ENCODE measurements at regions not wholly inside any gene's neighbourhood (a gene's known extent, or its start where the extent isn't known, plus 50 kb on each side); places are given as distances from the start of the nearest gene placed in this dataset.

GRCh38 chr19:30154410-30154809 is 212.4 kb downstream of the URI1 start:
- Histone ChIP-seq H3K9me3 (ENCODE audit: control insufficient read depth in 4 of 4, low read length in 3 of 4) (no peaks in the 10 kb centered on the region), H3K4me1 (ENCODE audit: control insufficient read depth in 4 of 4, insufficient read depth in 4 of 4, low read length in 3 of 4) (no peaks in the 10 kb centered on the region), H3K27ac (ENCODE audit: low read depth in 1 of 2, low read length in 2 of 2) (no peak overlapping the region), H3K36me3 (ENCODE audit: control insufficient read depth in 4 of 4, insufficient read depth in 3 of 4, low read depth in 1 of 4, low read length in 3 of 4) (no peaks in the 10 kb centered on the region), H3K9ac (ENCODE audit: low read depth in 1 of 2, low read length in 2 of 2) (no peak overlapping the region), H3K4me3 (ENCODE audit: low read depth in 1 of 3, low read length in 3 of 3) (no peak overlapping the region), H3K27me3 (ENCODE audit: control insufficient read depth in 4 of 4, insufficient read depth in 4 of 4, low read length in 3 of 4) (peaks cover 0 to 5% (median under 1%) of the 10 kb centered on the region in 4 donors)
- TF ChIP-seq JUND (IDR thresholded peaks at IDR 0.05) (no peak), ATF3 (IDR thresholded peaks at IDR 0.05) (no peak), HNF4G (IDR thresholded peaks at IDR 0.05) (no peak), NR2F2 (IDR thresholded peaks at IDR 0.05) (no peak), MAX (IDR thresholded peaks at IDR 0.05) (no peak)
- 86% methylated on average over 8 of the region's 8 CpGs for WGBS
- DNase-seq (ENCODE audit: low spot score): no peak

GRCh38 chr19:30155381-30156200 is 213.6 kb downstream of the URI1 start:
- Histone ChIP-seq H3K4me1 (ENCODE audit: control insufficient read depth in 4 of 4, insufficient read depth in 4 of 4, low read length in 3 of 4) (no peaks in the 10 kb centered on the region), H3K36me3 (ENCODE audit: control insufficient read depth in 4 of 4, insufficient read depth in 3 of 4, low read depth in 1 of 4, low read length in 3 of 4) (no peaks in the 10 kb centered on the region), H3K9me3 (ENCODE audit: control insufficient read depth in 4 of 4, low read length in 3 of 4) (no peaks in the 10 kb centered on the region), H3K27me3 (ENCODE audit: control insufficient read depth in 4 of 4, insufficient read depth in 4 of 4, low read length in 3 of 4) (peaks cover 0 to 5% (median under 1%) of the 10 kb centered on the region in 4 donors), H3K9ac (ENCODE audit: low read depth in 1 of 2, low read length in 2 of 2) (no peak overlapping the region), H3K4me3 (ENCODE audit: low read depth in 1 of 3, low read length in 3 of 3) (no peak overlapping the region), H3K27ac (ENCODE audit: low read depth in 1 of 2, low read length in 2 of 2) (no peak overlapping the region)
- WGBS: 70% methylated on average over 21 of the region's 21 CpGs
- no peak for TF ChIP-seq TAF1 (conservative IDR thresholded peaks at IDR 0.05)
- no peak for TF ChIP-seq SP1 (IDR thresholded peaks at IDR 0.05)
- no peak for TF ChIP-seq EGR1 (IDR thresholded peaks at IDR 0.05; ENCODE audit: low read depth in 2 of 2)
- no peak for TF ChIP-seq YY1 (IDR thresholded peaks at IDR 0.05)
- TF ChIP-seq GABPA (IDR thresholded peaks at IDR 0.05 in 1 of 2, conservative IDR thresholded peaks at IDR 0.05 in 1 of 2): no peak
- no peak for TF ChIP-seq REST (IDR thresholded peaks at IDR 0.05)
- no peak for TF ChIP-seq JUND (IDR thresholded peaks at IDR 0.05)
- no peak for TF ChIP-seq ATF3 (IDR thresholded peaks at IDR 0.05)
- no peak for DNase-seq (ENCODE audit: low spot score)

- Histone ChIP-seq H3K4me1 (ENCODE audit: control insufficient read depth in 4 of 4, insufficient read depth in 4 of 4, low read length in 3 of 4) (no peaks in the 10 kb centered on the region), H3K4me3 (ENCODE audit: low read depth in 1 of 3, low read length in 3 of 3) (no peak overlapping the region), H3K27ac (ENCODE audit: low read depth in 1 of 2, low read length in 2 of 2) (no peak overlapping the region), H3K27me3 (ENCODE audit: control insufficient read depth in 4 of 4, insufficient read depth in 4 of 4, low read length in 3 of 4) (peaks cover 0 to 5% (median under 1%) of the 10 kb centered on the region in 4 donors), H3K36me3 (ENCODE audit: control insufficient read depth in 4 of 4, insufficient read depth in 3 of 4, low read depth in 1 of 4, low read length in 3 of 4) (no peaks in the 10 kb centered on the region), H3K9ac (ENCODE audit: low read depth in 1 of 2, low read length in 2 of 2) (no peak overlapping the region), H3K9me3 (ENCODE audit: control insufficient read depth in 4 of 4, low read length in 3 of 4) (no peaks in the 10 kb centered on the region)
- 88% methylated on average over 8 of the region's 8 CpGs for WGBS
- no peak for DNase-seq (ENCODE audit: low spot score)
- no peak for TF ChIP-seq FOXA2 (IDR thresholded peaks at IDR 0.05)
- TF ChIP-seq TAF1 (conservative IDR thresholded peaks at IDR 0.05): no peak
- no peak for TF ChIP-seq HNF4G (IDR thresholded peaks at IDR 0.05)
- TF ChIP-seq YY1 (IDR thresholded peaks at IDR 0.05): no peak
- TF ChIP-seq GABPA (IDR thresholded peaks at IDR 0.05 in 1 of 2, conservative IDR thresholded peaks at IDR 0.05 in 1 of 2): no peak
- no peak for TF ChIP-seq JUND (IDR thresholded peaks at IDR 0.05)
- TF ChIP-seq SP1 (IDR thresholded peaks at IDR 0.05): no peak
- no peak for TF ChIP-seq FOXA1 (IDR thresholded peaks at IDR 0.05)
- no peak for TF ChIP-seq MAX (IDR thresholded peaks at IDR 0.05)
- TF ChIP-seq ZBTB33 (IDR thresholded peaks at IDR 0.05): no peak
- no peak for TF ChIP-seq ATF3 (IDR thresholded peaks at IDR 0.05)
- TF ChIP-seq RAD21 (IDR thresholded peaks at IDR 0.05): no peak
- TF ChIP-seq CTCF (IDR thresholded peaks at IDR 0.05; ENCODE audit: low read depth, low read length, missing input control): no peak
- no peak for TF ChIP-seq EGR1 (IDR thresholded peaks at IDR 0.05; ENCODE audit: low read depth in 2 of 2)
Measured at GRCh38 chr19:30156646-30157045, 214.6 kb downstream of the URI1 start.

Measured in liver (tissue), 8 donors.